Hepatocyte (in vitro differentiated cells): ENCODE measurements at regions not wholly inside any gene's neighbourhood (a gene's known extent, or its start where the extent isn't known, plus 50 kb on each side); places are given as distances from the start of the nearest gene placed in this dataset.

Source experiments
- EZH2 ChIP-seq: fragments of 200-600 bp; sonication (generic); IDR thresholded peaks from 2 replicates; pipeline ENCODE4 v1.6.1; 2016; ENCODE audit warnings: antibody characterized with exemption, mild to moderate bottlenecking, borderline replicate concordance
- TF ChIP-seq, protein P1 (sequence below): fragments of 200-600 bp; sonication (generic); IDR thresholded peaks from 2 replicates; pipeline ENCODE4 v1.5.1; 2016; ENCODE audit warnings: antibody characterized with exemption, mild to moderate bottlenecking; ENCODE audit not compliant: poor library complexity

GRCh38 chr5:30479104-30479503 lies 714.4 kb upstream of the CDH6 start:
- TF ChIP-seq, protein P1, sequence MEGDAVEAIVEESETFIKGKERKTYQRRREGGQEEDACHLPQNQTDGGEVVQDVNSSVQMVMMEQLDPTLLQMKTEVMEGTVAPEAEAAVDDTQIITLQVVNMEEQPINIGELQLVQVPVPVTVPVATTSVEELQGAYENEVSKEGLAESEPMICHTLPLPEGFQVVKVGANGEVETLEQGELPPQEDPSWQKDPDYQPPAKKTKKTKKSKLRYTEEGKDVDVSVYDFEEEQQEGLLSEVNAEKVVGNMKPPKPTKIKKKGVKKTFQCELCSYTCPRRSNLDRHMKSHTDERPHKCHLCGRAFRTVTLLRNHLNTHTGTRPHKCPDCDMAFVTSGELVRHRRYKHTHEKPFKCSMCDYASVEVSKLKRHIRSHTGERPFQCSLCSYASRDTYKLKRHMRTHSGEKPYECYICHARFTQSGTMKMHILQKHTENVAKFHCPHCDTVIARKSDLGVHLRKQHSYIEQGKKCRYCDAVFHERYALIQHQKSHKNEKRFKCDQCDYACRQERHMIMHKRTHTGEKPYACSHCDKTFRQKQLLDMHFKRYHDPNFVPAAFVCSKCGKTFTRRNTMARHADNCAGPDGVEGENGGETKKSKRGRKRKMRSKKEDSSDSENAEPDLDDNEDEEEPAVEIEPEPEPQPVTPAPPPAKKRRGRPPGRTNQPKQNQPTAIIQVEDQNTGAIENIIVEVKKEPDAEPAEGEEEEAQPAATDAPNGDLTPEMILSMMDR: no peak
- no peak for TF ChIP-seq EZH2
